ENCODE measurements at regions not wholly inside any gene's neighbourhood (a gene's known extent, or its start where the extent isn't known, plus 50 kb on each side); places are given as distances from the start of the nearest gene placed in this dataset.

DNA sequence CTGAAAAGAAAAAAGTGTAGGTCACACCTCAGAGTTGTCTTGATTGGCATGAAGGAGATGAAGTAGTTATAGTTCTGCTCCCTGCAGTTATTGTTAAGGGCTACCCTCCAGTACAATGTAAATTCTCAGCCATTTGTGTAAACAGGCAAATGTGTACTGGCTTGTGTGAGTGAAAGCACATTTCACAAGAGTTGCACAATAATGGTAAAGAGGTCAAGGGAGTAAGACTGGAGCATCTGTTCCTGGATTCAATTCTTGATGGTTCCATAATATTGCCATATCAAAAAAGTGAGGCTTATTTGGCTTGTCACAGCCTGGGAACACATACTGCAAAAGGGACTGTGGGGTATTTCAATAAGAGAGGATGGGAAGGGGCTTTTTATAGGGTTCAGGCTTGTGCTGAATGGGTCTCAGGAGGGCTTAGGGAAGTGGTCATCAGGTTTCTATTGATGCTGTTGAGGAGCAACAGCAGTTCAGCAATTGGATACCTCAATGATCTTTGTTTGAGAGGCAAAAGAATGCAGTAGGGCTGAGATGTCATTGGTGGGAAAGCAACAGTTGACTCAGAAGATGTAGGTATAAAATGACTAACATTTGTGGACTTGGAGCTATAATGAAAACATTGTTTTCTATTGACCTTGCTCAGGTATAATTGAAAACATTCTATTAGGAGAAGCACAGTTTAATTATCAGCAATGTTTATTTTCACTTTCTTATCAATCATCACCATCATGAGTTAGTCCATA lies 402.6 kb downstream of the BCKDHB start:
- TF ChIP-seq, protein P1, sequence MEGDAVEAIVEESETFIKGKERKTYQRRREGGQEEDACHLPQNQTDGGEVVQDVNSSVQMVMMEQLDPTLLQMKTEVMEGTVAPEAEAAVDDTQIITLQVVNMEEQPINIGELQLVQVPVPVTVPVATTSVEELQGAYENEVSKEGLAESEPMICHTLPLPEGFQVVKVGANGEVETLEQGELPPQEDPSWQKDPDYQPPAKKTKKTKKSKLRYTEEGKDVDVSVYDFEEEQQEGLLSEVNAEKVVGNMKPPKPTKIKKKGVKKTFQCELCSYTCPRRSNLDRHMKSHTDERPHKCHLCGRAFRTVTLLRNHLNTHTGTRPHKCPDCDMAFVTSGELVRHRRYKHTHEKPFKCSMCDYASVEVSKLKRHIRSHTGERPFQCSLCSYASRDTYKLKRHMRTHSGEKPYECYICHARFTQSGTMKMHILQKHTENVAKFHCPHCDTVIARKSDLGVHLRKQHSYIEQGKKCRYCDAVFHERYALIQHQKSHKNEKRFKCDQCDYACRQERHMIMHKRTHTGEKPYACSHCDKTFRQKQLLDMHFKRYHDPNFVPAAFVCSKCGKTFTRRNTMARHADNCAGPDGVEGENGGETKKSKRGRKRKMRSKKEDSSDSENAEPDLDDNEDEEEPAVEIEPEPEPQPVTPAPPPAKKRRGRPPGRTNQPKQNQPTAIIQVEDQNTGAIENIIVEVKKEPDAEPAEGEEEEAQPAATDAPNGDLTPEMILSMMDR (IDR thresholded peaks at IDR 0.05), result no peak
- no peak for TF ChIP-seq EP300 (IDR thresholded peaks at IDR 0.05)

Measured in stomach (tissue), 4 donors.